GM12864 (cell line): ENCODE measurements at regions not wholly inside any gene's neighbourhood (a gene's known extent, or its start where the extent isn't known, plus 50 kb on each side); places are given as distances from the start of the nearest gene placed in this dataset.

Source experiments
- DNase-seq: peaks from one replicate; pipeline ENCODE4 v3.0.0-alpha.2; 2011; ENCODE audit warnings: low read depth
- H3K4me3 ChIP-seq: 2 replicates; pipeline ENCODE4 v1.5.1; 2011; ENCODE audit warnings: mild to moderate bottlenecking, low read depth, low read length, control low read depth
- CTCF ChIP-seq: IDR thresholded peaks from 2 replicates; pipeline ENCODE4 v1.5.1; 2011; ENCODE audit warnings: low read depth, mild to moderate bottlenecking, moderate library complexity, low read length, control low read depth, inconsistent platforms; ENCODE audit errors: missing control alignments

GRCh38 chr15:70308011-70308734, 210.5 kb upstream of the TLE3 start:
- H3K4me3 ChIP-seq = no peak overlapping the region
- no peak for TF ChIP-seq CTCF
- DNase-seq = no peak

GRCh38 chr15:70306582-70306981, 208.9 kb upstream of the TLE3 start:
- no peak for DNase-seq
- no peak overlapping the region for H3K4me3 ChIP-seq
- TF ChIP-seq CTCF = no peak

DNA sequence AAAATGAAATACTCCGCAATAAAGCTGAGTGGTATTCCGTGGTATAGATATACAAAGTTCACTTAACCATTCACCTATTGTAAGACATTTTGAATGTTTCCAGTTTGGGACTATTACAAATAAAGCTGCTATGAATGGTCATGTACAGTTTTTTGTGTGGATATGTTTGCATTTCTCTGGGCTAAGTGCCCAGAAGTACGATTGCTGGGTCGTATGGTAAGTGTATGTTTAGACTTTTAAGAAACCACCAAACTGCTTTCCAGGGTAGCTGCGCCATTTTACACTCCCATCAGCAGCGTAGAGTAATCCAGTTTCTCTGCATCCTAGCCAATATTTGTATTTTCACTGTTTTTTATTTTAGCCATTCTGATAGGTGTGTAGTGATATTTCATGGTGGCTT, 208.4 kb upstream of the TLE3 start:
- no peak overlapping the region for H3K4me3 ChIP-seq
- no peak for DNase-seq
- no peak for TF ChIP-seq CTCF

- TF ChIP-seq CTCF = no peak
- no peak for DNase-seq
- H3K4me3 ChIP-seq = no peak overlapping the region
These were observed 206.3 kb upstream of the TLE3 start for GRCh38 chr15:70303981-70304380.

GRCh38 chr15:70302360-70302759, 204.6 kb upstream of the TLE3 start:
- no peak overlapping the region for H3K4me3 ChIP-seq

GRCh38 chr15:70301396-70301795, 203.7 kb upstream of the TLE3 start:
- no peak for TF ChIP-seq CTCF
- DNase-seq = no peak
- H3K4me3 ChIP-seq = no peak overlapping the region

More at GRCh38 chr15:70302360-70302759, 204.6 kb upstream of the TLE3 start:
- TF ChIP-seq CTCF = no peak
- no peak for DNase-seq
